Hindlimb muscle (tissue), 1 donor: ENCODE measurements at regions not wholly inside any gene's neighbourhood (a gene's known extent, or its start where the extent isn't known, plus 50 kb on each side); places are given as distances from the start of the nearest gene placed in this dataset.
"Not testable (repeated sequence)": the region's sequence is repeated elsewhere in the genome, so short reads cannot be mapped to it uniquely, and the experiment has no call there.

Experiments
- DNase-seq: peaks from one replicate; pipeline ENCODE4 v3.0.0-alpha.2; 2013

- no peak for DNase-seq
Measured at GRCh38 chr5:115435778-115436712, 108.5 kb downstream of the FEM1C start.

- DNase-seq: no peak
Measured at GRCh38 chr5:115435065-115435777, 109.4 kb downstream of the FEM1C start.

- DNase-seq: no peak
Measured at GRCh38 chr5:115433918-115434317, 110.7 kb downstream of the FEM1C start.

- no peak for DNase-seq
Measured at GRCh38 chr5:115432691-115433090, 111.9 kb downstream of the FEM1C start.

GRCh38 chr5:115431116-115431515, 113.5 kb downstream of the FEM1C start:
- DNase-seq: no peak

- DNase-seq: no peak
Measured at GRCh38 chr5:115430374-115430773, 114.2 kb downstream of the FEM1C start.

GRCh38 chr5:115429345-115429940, 115.1 kb downstream of the FEM1C start:
- DNase-seq: no peak

GRCh38 chr5:115428676-115429075, 115.9 kb downstream of the FEM1C start:
- DNase-seq: no peak

- DNase-seq: no peak
Measured at GRCh38 chr5:115428248-115428647, 116.3 kb downstream of the FEM1C start.

GRCh38 chr5:115424446-115424845, 120.1 kb downstream of the FEM1C start:
- DNase-seq: no peak

GRCh38 chr5:115424030-115424429, 120.5 kb downstream of the FEM1C start:
- no peak for DNase-seq

- DNase-seq: no peak
Measured at GRCh38 chr5:115423541-115423940, 121.0 kb downstream of the FEM1C start.

- no peak for DNase-seq
Measured at GRCh38 chr5:115423051-115423450, 121.5 kb downstream of the FEM1C start.

- DNase-seq: not testable (repeated sequence)
Measured at GRCh38 chr5:115420812-115421211, 123.8 kb downstream of the FEM1C start.

- no peak for DNase-seq
Measured at GRCh38 chr5:115419846-115420585, 123.6 kb upstream of the CCDC112 start.

- DNase-seq: no peak
Measured at GRCh38 chr5:115418788-115419187, 122.3 kb upstream of the CCDC112 start.

GRCh38 chr5:115417076-115417475, 120.6 kb upstream of the CCDC112 start:
- no peak for DNase-seq

- DNase-seq: no peak
Measured at GRCh38 chr5:115415143-115415491, 118.7 kb upstream of the CCDC112 start.

- DNase-seq: peak; percentile 55
Measured at GRCh38 chr5:115414406-115415142, 118.1 kb upstream of the CCDC112 start.

GRCh38 chr5:115413651-115414050, 117.2 kb upstream of the CCDC112 start:
- DNase-seq: no peak

GRCh38 chr5:115409094-115409493, 112.6 kb upstream of the CCDC112 start:
- no peak for DNase-seq
